Activated CD8-positive, alpha-beta memory T cell treated with anti-CD3 and anti-CD28 coated beads, Interleukin-2, amount 50 U/mL, for 1 hour (primary cell): ENCODE measurements at regions not wholly inside any gene's neighbourhood (a gene's known extent, or its start where the extent isn't known, plus 50 kb on each side); places are given as distances from the start of the nearest gene placed in this dataset.

Source experiments
- DNase-seq: peaks from one replicate; pipeline ENCODE4 v3.0.0-alpha.2; 2020; ENCODE audit errors: extremely low read depth

- no peak for DNase-seq
These were observed 110.9 kb downstream of the HFE start for GRCh38 chr6:26197933-26198721.

GRCh38 chr6:26198722-26199056, 111.5 kb downstream of the HFE start:
- DNase-seq = no peak

- no peak for DNase-seq
These were observed 112.0 kb downstream of the HFE start for GRCh38 chr6:26199057-26199772.

- DNase-seq = no peak
These were observed 112.8 kb downstream of the HFE start for GRCh38 chr6:26199773-26200764.

GRCh38 chr6:26200918-26201721, 113.9 kb downstream of the HFE start:
- no peak for DNase-seq

- DNase-seq = no peak
These were observed 115.0 kb downstream of the HFE start for GRCh38 chr6:26202201-26202611.

GRCh38 chr6:26202811-26203583, 115.8 kb downstream of the HFE start:
- no peak for DNase-seq

GRCh38 chr6:26204332-26205160, 117.3 kb downstream of the HFE start:
- peak; percentile 89 for DNase-seq

- peak; percentile 73 for DNase-seq
These were observed 118.0 kb downstream of the HFE start for GRCh38 chr6:26205161-26205624.

- no peak for DNase-seq
These were observed 118.7 kb downstream of the HFE start for GRCh38 chr6:26205625-26206574.

GRCh38 chr6:26206868-26207801, 119.9 kb downstream of the HFE start:
- DNase-seq = no peak

GRCh38 chr6:26211963-26212362, 124.7 kb downstream of the HFE start:
- DNase-seq = no peak

- no peak for DNase-seq
These were observed 126.3 kb downstream of the HFE start for GRCh38 chr6:26213334-26214075.

- no peak for DNase-seq
These were observed 127.8 kb downstream of the HFE start for GRCh38 chr6:26214803-26215584.

- DNase-seq = no peak
These were observed 128.5 kb downstream of the HFE start for GRCh38 chr6:26215585-26216358.
